ENCODE measurements at regions not wholly inside any gene's neighbourhood (a gene's known extent, or its start where the extent isn't known, plus 50 kb on each side); places are given as distances from the start of the nearest gene placed in this dataset.

DNA sequence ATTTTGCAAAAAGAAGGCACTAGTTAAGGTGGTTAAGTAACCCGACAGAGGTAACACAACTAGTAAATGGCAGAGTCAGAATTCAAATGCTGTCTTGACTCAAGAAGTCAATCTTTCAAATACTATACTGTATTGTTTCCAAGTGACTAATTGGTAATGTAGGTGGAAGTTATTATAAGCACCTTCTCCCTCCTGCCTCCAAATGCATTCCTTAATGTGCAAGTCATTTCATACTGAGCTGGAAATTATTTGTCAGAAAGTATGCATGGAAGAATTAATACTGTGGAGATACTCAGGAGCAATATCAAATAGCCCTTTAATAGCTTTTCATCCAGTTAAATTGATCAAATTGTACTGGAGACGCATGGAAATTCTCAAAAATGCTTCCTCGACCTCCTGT, 579.1 kb downstream of the DOK5 start:
- H3K4me3 ChIP-seq (ENCODE audit: insufficient read length, low read depth), result no peak overlapping the region
- no peak for DNase-seq (ENCODE audit: low read depth, low spot score)
- H3K9ac ChIP-seq (ENCODE audit: insufficient read length, low read depth), result no peak overlapping the region
- H3K27me3 ChIP-seq (ENCODE audit: insufficient read depth, insufficient read length), result no peaks in the 10 kb centered on the region
- no peaks in the 10 kb centered on the region for H3K36me3 ChIP-seq (ENCODE audit: insufficient read depth, insufficient read length, low read length)
- no peaks in the 10 kb centered on the region for H3K9me3 ChIP-seq (ENCODE audit: insufficient read depth, low read length)
- TF ChIP-seq SUZ12 (IDR thresholded peaks at IDR 0.05; ENCODE audit: extremely low read depth, insufficient read depth, insufficient read length) (no peak), YY1 (IDR thresholded peaks at IDR 0.05; ENCODE audit: insufficient read depth, insufficient read length) (no peak), ZNF274 (IDR thresholded peaks at IDR 0.05; ENCODE audit: low read depth, low read length) (no peak)
- no peaks in the 10 kb centered on the region for H3K4me1 ChIP-seq (ENCODE audit: insufficient read depth, insufficient read length)

DNA sequence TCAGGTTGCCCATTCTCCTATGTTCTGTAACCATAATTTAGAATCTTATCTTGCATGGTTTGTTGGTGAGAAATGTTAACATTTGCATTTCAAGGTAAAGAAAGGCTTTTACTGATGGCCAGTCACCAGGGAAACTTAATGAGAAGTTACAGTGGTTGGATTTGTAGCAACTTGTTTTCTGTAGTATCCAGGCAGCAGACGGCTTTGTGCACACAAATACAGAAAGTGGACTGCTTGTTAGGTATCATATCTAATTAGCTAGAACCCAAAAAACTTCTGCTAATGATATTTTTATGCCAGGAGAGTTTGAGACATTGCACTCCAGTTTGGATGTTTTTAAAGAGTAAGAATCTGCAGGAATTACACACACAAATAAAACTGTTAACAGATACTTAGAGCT, 578.0 kb downstream of the DOK5 start:
- H3K9ac ChIP-seq (ENCODE audit: insufficient read length, low read depth), result no peak overlapping the region
- H3K27me3 ChIP-seq (ENCODE audit: insufficient read depth, insufficient read length), result no peaks in the 10 kb centered on the region
- H3K4me3 ChIP-seq (ENCODE audit: insufficient read length, low read depth), result no peak overlapping the region
- no peak for DNase-seq (ENCODE audit: low read depth, low spot score)
- no peaks in the 10 kb centered on the region for H3K36me3 ChIP-seq (ENCODE audit: insufficient read depth, insufficient read length, low read length)
- H3K4me1 ChIP-seq (ENCODE audit: insufficient read depth, insufficient read length), result no peaks in the 10 kb centered on the region
- no peak for TF ChIP-seq SUZ12 (IDR thresholded peaks at IDR 0.05; ENCODE audit: extremely low read depth, insufficient read depth, insufficient read length)
- TF ChIP-seq ZNF274 (IDR thresholded peaks at IDR 0.05; ENCODE audit: low read depth, low read length), result no peak
- no peak for TF ChIP-seq YY1 (IDR thresholded peaks at IDR 0.05; ENCODE audit: insufficient read depth, insufficient read length)
- H3K9me3 ChIP-seq (ENCODE audit: insufficient read depth, low read length), result no peaks in the 10 kb centered on the region

DNA sequence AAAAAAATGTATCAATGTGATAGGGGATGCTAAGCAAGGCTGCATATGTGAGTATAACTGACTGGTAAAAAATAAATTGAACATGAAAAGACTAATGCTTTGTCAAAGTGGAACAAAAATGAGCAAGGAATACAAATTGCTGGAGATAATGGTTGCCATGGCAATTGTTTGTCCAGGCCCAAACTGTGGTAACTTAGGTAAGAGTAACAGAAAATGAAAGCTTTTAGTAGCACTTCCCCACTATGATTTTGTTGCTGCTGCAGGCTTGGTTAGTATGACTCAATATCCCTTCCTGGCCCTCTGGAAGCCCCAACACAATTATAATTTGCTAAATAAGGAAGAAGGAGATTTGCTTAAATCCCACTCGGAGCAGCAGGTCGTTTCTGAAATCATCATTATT, 577.1 kb downstream of the DOK5 start:
- TF ChIP-seq ZNF274 (IDR thresholded peaks at IDR 0.05; ENCODE audit: low read depth, low read length) (no peak), YY1 (IDR thresholded peaks at IDR 0.05; ENCODE audit: insufficient read depth, insufficient read length) (no peak), SUZ12 (IDR thresholded peaks at IDR 0.05; ENCODE audit: extremely low read depth, insufficient read depth, insufficient read length) (no peak)
- H3K27me3 ChIP-seq (ENCODE audit: insufficient read depth, insufficient read length), result no peaks in the 10 kb centered on the region

DNA sequence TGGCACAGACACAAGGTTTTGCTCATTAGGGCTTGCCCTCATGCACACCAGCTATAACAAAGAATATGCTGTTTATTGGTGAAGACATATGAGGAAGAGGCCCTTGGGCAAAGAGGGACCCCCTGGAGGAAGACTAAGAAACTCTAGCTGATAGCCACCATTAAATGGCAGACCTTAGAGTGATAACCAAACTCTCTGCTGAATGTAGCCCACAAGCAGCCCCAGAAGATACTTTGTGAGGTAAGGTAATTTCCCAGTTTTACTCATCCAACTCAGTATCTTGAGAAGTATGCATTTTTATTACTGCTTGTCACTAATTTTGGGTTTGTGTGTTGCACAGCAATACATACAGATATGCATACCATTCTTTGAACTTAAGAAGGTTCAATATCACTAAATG, 563.3 kb downstream of the DOK5 start:
- DNase-seq (ENCODE audit: low read depth, low spot score), result no peak
- no peaks in the 10 kb centered on the region for H3K4me1 ChIP-seq (ENCODE audit: insufficient read depth, insufficient read length)
- no peaks in the 10 kb centered on the region for H3K9me3 ChIP-seq (ENCODE audit: insufficient read depth, low read length)
- H3K4me3 ChIP-seq (ENCODE audit: insufficient read length, low read depth), result no peak overlapping the region
- H3K27me3 ChIP-seq (ENCODE audit: insufficient read depth, insufficient read length), result no peaks in the 10 kb centered on the region
- H3K36me3 ChIP-seq (ENCODE audit: insufficient read depth, insufficient read length, low read length), result no peaks in the 10 kb centered on the region
- H3K9ac ChIP-seq (ENCODE audit: insufficient read length, low read depth), result no peak overlapping the region
- TF ChIP-seq ZNF274 (IDR thresholded peaks at IDR 0.05; ENCODE audit: low read depth, low read length) (no peak), SUZ12 (IDR thresholded peaks at IDR 0.05; ENCODE audit: extremely low read depth, insufficient read depth, insufficient read length) (no peak), YY1 (IDR thresholded peaks at IDR 0.05; ENCODE audit: insufficient read depth, insufficient read length) (no peak)

More for the DNA sequence above, 577.1 kb downstream of the DOK5 start:
- no peak for DNase-seq (ENCODE audit: low read depth, low spot score)
- Histone ChIP-seq H3K36me3 (ENCODE audit: insufficient read depth, insufficient read length, low read length) (no peaks in the 10 kb centered on the region), H3K4me1 (ENCODE audit: insufficient read depth, insufficient read length) (no peaks in the 10 kb centered on the region), H3K9me3 (ENCODE audit: insufficient read depth, low read length) (no peaks in the 10 kb centered on the region), H3K9ac (ENCODE audit: insufficient read length, low read depth) (no peak overlapping the region), H3K4me3 (ENCODE audit: insufficient read length, low read depth) (no peak overlapping the region)

DNA sequence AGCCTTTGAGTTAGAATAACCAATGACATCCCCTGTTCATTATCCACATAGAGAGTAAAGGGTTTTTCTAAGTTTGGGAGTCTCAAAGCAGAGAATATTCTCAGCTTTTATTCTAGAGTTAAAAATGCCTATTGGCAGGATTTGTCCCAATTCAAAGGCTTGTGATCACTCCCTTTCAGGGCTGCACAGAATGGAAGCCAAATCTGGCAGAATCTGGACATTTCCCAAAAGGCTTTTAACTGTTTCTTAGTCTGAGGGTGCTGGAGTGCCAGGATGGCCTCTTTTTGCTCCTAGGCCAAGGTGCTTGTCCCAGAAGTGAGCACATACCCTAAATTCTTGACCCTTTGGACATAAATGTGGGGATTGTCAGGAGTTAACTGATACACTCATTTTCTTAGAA, 556.6 kb downstream of the DOK5 start:
- Histone ChIP-seq H3K27me3 (ENCODE audit: insufficient read depth, insufficient read length) (no peaks in the 10 kb centered on the region), H3K9me3 (ENCODE audit: insufficient read depth, low read length) (no peaks in the 10 kb centered on the region), H3K9ac (ENCODE audit: insufficient read length, low read depth) (no peak overlapping the region), H3K4me3 (ENCODE audit: insufficient read length, low read depth) (no peak overlapping the region), H3K36me3 (ENCODE audit: insufficient read depth, insufficient read length, low read length) (no peaks in the 10 kb centered on the region), H3K4me1 (ENCODE audit: insufficient read depth, insufficient read length) (no peaks in the 10 kb centered on the region)
- DNase-seq (ENCODE audit: low read depth, low spot score), result no peak
- TF ChIP-seq YY1 (IDR thresholded peaks at IDR 0.05; ENCODE audit: insufficient read depth, insufficient read length), result no peak
- TF ChIP-seq ZNF274 (IDR thresholded peaks at IDR 0.05; ENCODE audit: low read depth, low read length), result no peak
- TF ChIP-seq SUZ12 (IDR thresholded peaks at IDR 0.05; ENCODE audit: extremely low read depth, insufficient read depth, insufficient read length), result no peak

DNA sequence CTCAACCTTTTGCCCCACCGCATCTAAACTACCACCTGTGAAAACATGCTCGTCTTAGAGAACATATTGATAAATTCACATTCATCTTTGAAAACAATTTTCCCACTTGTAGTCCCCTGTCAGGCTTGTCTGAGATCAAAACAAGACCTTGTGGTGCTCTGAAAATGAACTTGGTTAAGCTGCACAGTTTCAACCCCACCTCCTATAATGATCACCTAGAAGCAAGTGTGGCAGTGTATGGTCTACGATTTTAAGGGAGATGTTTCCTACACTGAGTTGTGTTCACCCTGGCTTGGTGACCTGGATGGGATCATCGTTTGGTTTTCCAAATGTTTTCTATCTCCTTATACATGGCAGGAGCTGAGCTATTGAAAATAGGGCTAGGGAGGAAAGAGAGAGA, 539.4 kb downstream of the DOK5 start:
- no peaks in the 10 kb centered on the region for H3K9me3 ChIP-seq (ENCODE audit: insufficient read depth, low read length)
- no peaks in the 10 kb centered on the region for H3K4me1 ChIP-seq (ENCODE audit: insufficient read depth, insufficient read length)
- TF ChIP-seq ZNF274 (IDR thresholded peaks at IDR 0.05; ENCODE audit: low read depth, low read length) (no peak), SUZ12 (IDR thresholded peaks at IDR 0.05; ENCODE audit: extremely low read depth, insufficient read depth, insufficient read length) (no peak), YY1 (IDR thresholded peaks at IDR 0.05; ENCODE audit: insufficient read depth, insufficient read length) (no peak)
- H3K4me3 ChIP-seq (ENCODE audit: insufficient read length, low read depth), result no peak overlapping the region
- H3K36me3 ChIP-seq (ENCODE audit: insufficient read depth, insufficient read length, low read length), result no peaks in the 10 kb centered on the region
- H3K27me3 ChIP-seq (ENCODE audit: insufficient read depth, insufficient read length), result no peaks in the 10 kb centered on the region
- no peak overlapping the region for H3K9ac ChIP-seq (ENCODE audit: insufficient read length, low read depth)
- no peak for DNase-seq (ENCODE audit: low read depth, low spot score)

DNA sequence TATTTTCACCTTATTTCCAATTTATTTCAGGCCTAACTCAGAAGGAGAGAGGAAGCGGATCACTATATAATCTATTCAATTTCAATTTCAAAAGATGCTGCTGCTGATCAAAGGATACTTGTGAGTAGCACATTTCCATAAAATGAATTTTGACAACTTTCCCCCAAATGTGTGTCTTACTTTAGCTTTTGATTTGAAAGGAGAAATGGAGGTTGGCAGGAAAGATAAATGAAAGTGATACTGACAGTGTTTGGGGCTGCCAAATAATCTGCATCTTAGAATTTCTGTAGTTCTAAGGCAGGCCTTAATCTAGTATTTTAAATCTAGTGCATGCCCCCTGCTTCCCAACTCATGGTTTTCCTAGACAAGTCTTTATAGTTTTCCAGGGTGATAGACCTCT, 535.4 kb downstream of the DOK5 start:
- no peak for DNase-seq (ENCODE audit: low read depth, low spot score)
- no peak overlapping the region for H3K4me3 ChIP-seq (ENCODE audit: insufficient read length, low read depth)
- TF ChIP-seq SUZ12 (IDR thresholded peaks at IDR 0.05; ENCODE audit: extremely low read depth, insufficient read depth, insufficient read length) (no peak), ZNF274 (IDR thresholded peaks at IDR 0.05; ENCODE audit: low read depth, low read length) (no peak), YY1 (IDR thresholded peaks at IDR 0.05; ENCODE audit: insufficient read depth, insufficient read length) (no peak)
- no peak overlapping the region for H3K9ac ChIP-seq (ENCODE audit: insufficient read length, low read depth)
- H3K27me3 ChIP-seq (ENCODE audit: insufficient read depth, insufficient read length), result no peaks in the 10 kb centered on the region
- H3K36me3 ChIP-seq (ENCODE audit: insufficient read depth, insufficient read length, low read length), result no peaks in the 10 kb centered on the region
- H3K9me3 ChIP-seq (ENCODE audit: insufficient read depth, low read length), result no peaks in the 10 kb centered on the region
- no peaks in the 10 kb centered on the region for H3K4me1 ChIP-seq (ENCODE audit: insufficient read depth, insufficient read length)

DNA sequence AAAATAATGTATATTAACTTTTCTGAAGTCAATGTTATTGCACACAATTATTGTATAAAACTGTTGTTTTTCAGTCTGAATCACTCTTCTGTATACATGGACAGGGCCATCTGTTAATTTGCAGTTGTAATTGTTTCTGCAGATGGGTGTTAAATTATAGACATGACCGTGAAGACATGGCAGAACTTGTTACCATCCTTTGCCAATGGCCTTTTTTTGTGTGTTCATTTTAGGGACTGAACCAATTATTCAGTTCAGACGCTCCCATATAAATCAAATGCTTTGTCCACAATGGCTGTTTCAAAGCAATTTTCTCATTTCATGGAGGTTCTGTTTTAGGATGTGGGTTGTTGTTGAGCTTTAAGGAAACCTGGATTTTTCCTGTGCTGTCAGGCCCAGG, 533.7 kb downstream of the DOK5 start:
- TF ChIP-seq YY1 (IDR thresholded peaks at IDR 0.05; ENCODE audit: insufficient read depth, insufficient read length), result no peak
- TF ChIP-seq SUZ12 (IDR thresholded peaks at IDR 0.05; ENCODE audit: extremely low read depth, insufficient read depth, insufficient read length), result no peak
- no peak for TF ChIP-seq ZNF274 (IDR thresholded peaks at IDR 0.05; ENCODE audit: low read depth, low read length)
- Histone ChIP-seq H3K27me3 (ENCODE audit: insufficient read depth, insufficient read length) (no peaks in the 10 kb centered on the region), H3K36me3 (ENCODE audit: insufficient read depth, insufficient read length, low read length) (no peaks in the 10 kb centered on the region), H3K4me1 (ENCODE audit: insufficient read depth, insufficient read length) (no peaks in the 10 kb centered on the region), H3K4me3 (ENCODE audit: insufficient read length, low read depth) (no peak overlapping the region), H3K9ac (ENCODE audit: insufficient read length, low read depth) (no peak overlapping the region), H3K9me3 (ENCODE audit: insufficient read depth, low read length) (no peaks in the 10 kb centered on the region)
- no peak for DNase-seq (ENCODE audit: low read depth, low spot score)
